GM06990 (cell line): ENCODE measurements at regions not wholly inside any gene's neighbourhood (a gene's known extent, or its start where the extent isn't known, plus 50 kb on each side); places are given as distances from the start of the nearest gene placed in this dataset.

Experiments
- DNase-seq: peaks from one replicate; pipeline ENCODE4 v3.0.0-alpha.2; 2011; ENCODE audit not compliant: insufficient read length; ENCODE audit errors: extremely low read depth
- H3K27me3 ChIP-seq: replicated peaks from 2 replicates; pipeline ENCODE4 v1.6.0; 2011; ENCODE audit warnings: low read length; ENCODE audit not compliant: control insufficient read depth, insufficient read depth
- H3K36me3 ChIP-seq: 2 replicates; pipeline ENCODE4 v1.5.1; 2011; ENCODE audit warnings: low read length; ENCODE audit not compliant: control insufficient read depth, insufficient read depth
- H3K4me3 ChIP-seq: replicated peaks from 2 replicates; pipeline ENCODE4 v1.5.1; 2011; ENCODE audit warnings: low read depth, mild to moderate bottlenecking, control low read depth, low read length
- TF ChIP-seq, protein P1 (sequence below): IDR thresholded peaks from 2 replicates; pipeline ENCODE4 v1.5.1; 2011; ENCODE audit warnings: low read length, control low read depth, mild to moderate bottlenecking, inconsistent platforms; ENCODE audit not compliant: insufficient read depth, poor library complexity, severe bottlenecking

DNA sequence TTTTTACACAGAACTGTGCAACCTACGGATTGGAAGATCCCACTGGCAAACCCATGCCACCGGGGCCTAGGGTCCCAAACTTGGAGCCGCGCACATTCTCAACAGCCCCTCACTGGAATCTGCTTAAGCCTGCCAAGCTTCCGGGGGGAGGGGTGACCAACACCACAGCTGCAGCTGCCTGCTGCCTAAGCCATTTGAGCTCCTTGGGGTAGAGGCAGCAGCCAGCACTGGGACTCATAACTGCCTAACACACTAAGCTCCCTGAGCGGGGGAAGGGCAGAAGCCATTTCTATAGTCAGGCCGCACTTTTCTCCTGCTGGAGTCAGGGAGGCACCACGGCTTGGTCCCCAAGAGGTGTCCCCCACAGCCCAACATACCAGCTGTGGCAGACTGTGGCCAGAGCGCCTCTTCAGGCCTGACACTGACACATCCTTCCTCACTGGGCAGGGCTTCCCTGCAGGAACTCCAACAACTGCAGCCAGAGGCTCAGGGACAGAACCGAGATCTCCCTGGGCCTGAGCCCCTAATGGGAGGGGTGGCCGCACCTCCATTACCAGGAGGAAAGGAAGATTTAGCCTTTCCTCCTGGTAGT lies 270.3 kb upstream of the ECI2 start:
- Histone ChIP-seq H3K36me3 (no peaks in the 10 kb centered on the region), H3K4me3 (no peak overlapping the region), H3K27me3 (no peaks in the 10 kb centered on the region)
- DNase-seq: no peak
- TF ChIP-seq, protein P1, sequence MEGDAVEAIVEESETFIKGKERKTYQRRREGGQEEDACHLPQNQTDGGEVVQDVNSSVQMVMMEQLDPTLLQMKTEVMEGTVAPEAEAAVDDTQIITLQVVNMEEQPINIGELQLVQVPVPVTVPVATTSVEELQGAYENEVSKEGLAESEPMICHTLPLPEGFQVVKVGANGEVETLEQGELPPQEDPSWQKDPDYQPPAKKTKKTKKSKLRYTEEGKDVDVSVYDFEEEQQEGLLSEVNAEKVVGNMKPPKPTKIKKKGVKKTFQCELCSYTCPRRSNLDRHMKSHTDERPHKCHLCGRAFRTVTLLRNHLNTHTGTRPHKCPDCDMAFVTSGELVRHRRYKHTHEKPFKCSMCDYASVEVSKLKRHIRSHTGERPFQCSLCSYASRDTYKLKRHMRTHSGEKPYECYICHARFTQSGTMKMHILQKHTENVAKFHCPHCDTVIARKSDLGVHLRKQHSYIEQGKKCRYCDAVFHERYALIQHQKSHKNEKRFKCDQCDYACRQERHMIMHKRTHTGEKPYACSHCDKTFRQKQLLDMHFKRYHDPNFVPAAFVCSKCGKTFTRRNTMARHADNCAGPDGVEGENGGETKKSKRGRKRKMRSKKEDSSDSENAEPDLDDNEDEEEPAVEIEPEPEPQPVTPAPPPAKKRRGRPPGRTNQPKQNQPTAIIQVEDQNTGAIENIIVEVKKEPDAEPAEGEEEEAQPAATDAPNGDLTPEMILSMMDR: no peak

DNA sequence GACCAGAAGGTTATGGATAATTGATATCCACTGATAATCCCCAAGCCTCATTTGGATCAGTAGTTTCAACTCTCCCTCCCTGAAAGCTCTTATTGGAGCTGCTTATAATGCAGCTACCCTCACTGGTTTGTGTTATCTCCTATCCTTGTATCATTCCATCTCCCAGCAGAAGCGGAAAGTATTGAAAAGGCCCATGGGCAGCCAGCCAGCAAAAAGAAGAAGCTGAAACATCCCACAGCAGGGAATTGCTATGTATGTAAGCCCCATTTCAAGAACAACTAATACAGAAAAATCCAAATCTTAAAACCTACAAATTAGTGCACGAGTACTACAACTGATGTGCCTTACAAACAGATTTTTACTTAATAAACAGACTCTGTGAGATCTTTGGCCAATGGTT lies 269.0 kb upstream of the ECI2 start:
- Histone ChIP-seq H3K36me3 (no peaks in the 10 kb centered on the region), H3K4me3 (no peak overlapping the region), H3K27me3 (no peaks in the 10 kb centered on the region)
- TF ChIP-seq, protein P1: no peak
- DNase-seq: no peak

- Histone ChIP-seq H3K27me3 (no peaks in the 10 kb centered on the region), H3K36me3 (no peaks in the 10 kb centered on the region), H3K4me3 (no peak overlapping the region)
- no peak for DNase-seq
- TF ChIP-seq, protein P1: no peak
Observed at GRCh38 chr6:4403828-4404227, 268.5 kb upstream of the ECI2 start.

DNA sequence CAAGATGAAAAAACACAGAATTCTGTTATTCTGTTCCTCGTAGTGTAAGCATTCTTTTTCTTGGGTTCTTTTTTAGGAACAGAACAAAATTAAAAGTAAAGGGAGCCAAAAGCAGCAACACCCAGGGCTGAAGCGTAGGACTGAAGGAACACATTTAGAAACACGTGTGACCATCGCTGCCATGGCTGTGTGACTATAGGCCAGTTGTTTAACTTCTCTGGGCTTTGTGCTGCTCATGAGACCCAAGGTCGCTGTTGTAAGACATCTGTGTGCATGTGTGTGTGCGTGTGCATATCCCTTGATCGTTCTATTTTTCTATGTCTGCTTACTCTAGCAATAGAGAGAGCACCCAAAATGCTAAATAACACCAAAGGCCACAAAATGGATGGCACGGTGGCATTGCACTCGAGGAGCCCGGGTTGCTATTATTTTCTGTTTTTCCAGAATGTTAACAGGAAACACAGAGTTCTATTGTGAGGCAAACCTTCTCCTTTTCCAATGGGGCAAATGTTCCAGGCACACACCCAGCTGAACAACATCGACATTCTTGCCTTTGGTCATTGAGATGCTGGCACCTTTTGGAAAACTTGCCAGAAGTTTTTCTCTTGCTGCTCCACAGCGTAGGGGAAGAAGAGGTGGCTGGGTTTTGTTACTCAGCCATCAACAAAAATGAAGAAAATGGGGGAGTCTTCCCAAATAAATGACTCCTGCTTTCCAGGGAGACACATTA lies 267.8 kb upstream of the ECI2 start:
- Histone ChIP-seq H3K4me3 (no peak overlapping the region), H3K27me3 (no peaks in the 10 kb centered on the region), H3K36me3 (no peaks in the 10 kb centered on the region)
- DNase-seq: no peak
- TF ChIP-seq, protein P1: no peak

GRCh38 chr6:4402477-4402976 lies 267.2 kb upstream of the ECI2 start:
- TF ChIP-seq, protein P1: no peak
- no peaks in the 10 kb centered on the region for H3K27me3 ChIP-seq
- no peak overlapping the region for H3K4me3 ChIP-seq
- H3K36me3 ChIP-seq: no peaks in the 10 kb centered on the region
- peak; percentile 6 for DNase-seq
